GM12892 (cell line): ENCODE measurements at regions not wholly inside any gene's neighbourhood (a gene's known extent, or its start where the extent isn't known, plus 50 kb on each side); places are given as distances from the start of the nearest gene placed in this dataset.
"Not testable (repeated sequence)": the region's sequence is repeated elsewhere in the genome, so short reads cannot be mapped to it uniquely, and the experiment has no call there.

Experiments
- DNase-seq: peaks from one replicate; pipeline ENCODE4 v3.0.0; 2011; ENCODE audit not compliant: insufficient read length
- FAIRE-seq: peaks from 2 replicates; lab custom pipeline; 2011; peaks lifted over from hg19 to GRCh38; lab: Jason Lieb, UNC
- POLR2A ChIP-seq: IDR thresholded peaks from 2 replicates; pipeline ENCODE4 v1.6.1; 2011; ENCODE audit warnings: low read depth, low read length, control low read depth
- POLR2AphosphoS5 ChIP-seq: IDR thresholded peaks from 2 replicates; pipeline ENCODE4 v1.6.1; 2011; ENCODE audit warnings: low read depth, low read length, control low read depth
- TAF1 ChIP-seq: IDR thresholded peaks from 2 replicates; pipeline ENCODE4 v1.6.1; 2011; ENCODE audit warnings: low read depth, mild to moderate bottlenecking, control low read depth, low read length, borderline replicate concordance

DNA sequence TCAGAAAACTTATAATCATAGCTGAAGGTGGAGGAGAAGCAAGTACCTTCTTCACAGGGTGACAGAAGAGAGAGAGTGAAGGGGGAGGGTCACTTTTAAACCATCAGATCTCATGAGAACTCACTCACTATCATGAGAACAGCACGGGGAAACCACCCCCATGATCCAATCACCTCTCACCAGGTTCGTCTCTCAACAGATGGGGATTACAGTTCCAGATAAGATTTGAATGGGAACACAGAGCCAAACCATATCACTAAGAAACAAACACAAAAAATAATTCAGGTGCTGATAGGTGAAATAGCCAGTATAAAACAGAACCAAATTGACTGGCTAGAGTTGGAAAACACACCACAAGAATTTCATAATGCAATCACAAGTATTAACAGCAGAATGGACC lies 162.2 kb upstream of the TEKT4 start:
- DNase-seq, FAIRE-seq: not testable (repeated sequence)

DNA sequence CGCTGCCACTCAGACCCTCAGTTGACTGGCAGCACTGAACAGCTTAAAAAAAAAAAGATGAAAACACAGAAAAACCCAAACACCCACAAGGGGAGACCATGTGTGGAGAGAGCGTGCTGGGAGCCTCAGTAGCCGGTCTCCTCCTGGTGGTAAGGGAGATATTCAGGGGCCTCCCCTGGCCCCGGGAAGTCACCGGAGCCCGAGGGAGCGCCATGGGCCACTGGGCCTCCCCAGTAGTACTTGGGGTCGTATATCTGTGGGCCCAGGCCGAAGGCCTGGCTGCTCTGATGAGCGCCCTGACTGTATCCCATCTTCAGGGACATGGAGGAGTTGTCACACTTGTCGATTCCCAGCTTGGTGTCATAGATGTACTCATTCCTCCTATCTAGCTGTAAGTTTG lies 145.7 kb upstream of the TEKT4 start:
- TF ChIP-seq TAF1 (no peak), POLR2AphosphoS5 (no peak), POLR2A (no peak)
- FAIRE-seq (no peak), DNase-seq (no peak)

DNA sequence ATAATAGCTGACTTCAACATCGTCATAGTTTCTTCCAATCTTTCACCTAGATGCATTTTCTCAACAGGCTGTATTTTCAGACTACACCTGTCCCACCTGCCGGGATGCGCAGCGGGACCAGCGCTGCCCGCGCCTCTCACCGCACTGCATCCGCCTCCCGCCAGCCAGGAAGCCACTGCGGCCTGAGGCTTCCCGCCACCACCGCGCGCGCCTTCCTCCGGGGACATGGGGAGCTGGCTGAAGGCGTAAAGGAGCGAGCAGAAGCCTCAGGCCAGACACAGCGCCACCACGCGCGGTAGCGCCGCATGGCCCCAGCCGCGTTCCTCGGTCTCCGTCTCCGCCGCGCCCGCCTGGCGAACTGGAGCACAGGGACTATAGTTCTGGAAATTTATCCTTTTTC lies 135.7 kb upstream of the TEKT4 start:
- not testable (repeated sequence) for DNase-seq, FAIRE-seq

- not testable (repeated sequence) for DNase-seq, FAIRE-seq
These were observed 134.1 kb upstream of the TEKT4 start for GRCh38 chr2:94737145-94737544.

- not testable (repeated sequence) for FAIRE-seq, DNase-seq
These were observed 133.4 kb upstream of the TEKT4 start for GRCh38 chr2:94737736-94738342.

- TF ChIP-seq POLR2A (no peak), POLR2AphosphoS5 (no peak), TAF1 (no peak)
- DNase-seq (no peak), FAIRE-seq (no peak)
These were observed 117.7 kb upstream of the TEKT4 start for GRCh38 chr2:94753466-94753998.

- DNase-seq (no peak), FAIRE-seq (no peak)
- TF ChIP-seq POLR2A, result no peak
- TF ChIP-seq POLR2AphosphoS5, result no peak
- TF ChIP-seq TAF1, result no peak
These were observed 112.7 kb upstream of the TEKT4 start for GRCh38 chr2:94758546-94758945.

DNA sequence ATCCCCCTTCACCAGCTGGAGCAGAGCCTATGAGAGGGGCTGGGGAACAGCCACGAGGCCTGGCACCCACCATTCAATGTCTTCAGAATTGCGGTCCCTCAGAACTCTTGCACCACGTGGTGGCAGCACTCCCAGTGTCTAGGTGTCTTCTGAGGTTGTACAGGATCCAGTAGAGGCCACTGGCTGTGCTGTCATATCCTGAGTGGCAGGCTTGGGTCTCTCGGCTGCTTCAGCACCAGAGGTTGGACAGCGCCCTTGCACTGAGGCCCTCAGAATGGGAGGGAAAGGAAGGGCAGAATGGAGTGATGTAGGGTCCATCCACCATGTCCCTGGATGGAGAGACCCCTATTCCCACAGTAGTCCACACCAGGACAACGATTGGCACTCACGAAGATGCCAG lies 112.0 kb upstream of the TEKT4 start:
- no peak for TF ChIP-seq TAF1
- TF ChIP-seq POLR2AphosphoS5, result no peak
- no peak for TF ChIP-seq POLR2A
- DNase-seq (no peak), FAIRE-seq (no peak)

DNA sequence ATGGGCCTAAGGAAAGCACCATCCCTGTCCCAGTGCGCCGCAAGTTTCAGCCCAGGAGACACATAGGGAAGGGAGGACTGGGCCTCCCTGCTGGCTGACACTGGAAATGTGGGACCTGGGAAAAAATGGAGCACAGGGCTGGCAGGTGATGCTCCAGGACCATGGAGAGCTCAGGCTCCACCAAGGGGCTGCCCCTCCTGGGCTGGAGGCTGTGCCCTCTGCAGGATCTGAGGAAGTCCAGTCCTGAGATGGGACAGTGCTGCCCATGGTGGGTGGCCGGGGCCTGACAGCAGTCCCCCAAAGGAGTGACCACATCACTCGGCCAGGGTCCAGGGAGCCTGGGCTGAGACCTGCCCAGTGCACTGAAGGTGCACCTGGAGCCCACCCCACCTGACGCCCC lies 108.6 kb upstream of the TEKT4 start:
- TF ChIP-seq TAF1 (no peak), POLR2AphosphoS5 (no peak), POLR2A (no peak)

GRCh38 chr2:94763318-94763717 lies 107.9 kb upstream of the TEKT4 start:
- no peak for TF ChIP-seq POLR2A
- TF ChIP-seq POLR2AphosphoS5, result no peak
- no peak for TF ChIP-seq TAF1
- FAIRE-seq (no peak), DNase-seq (no peak)

More for the DNA sequence above, 108.6 kb upstream of the TEKT4 start:
- DNase-seq (no peak), FAIRE-seq (no peak)

- FAIRE-seq, DNase-seq: not testable (repeated sequence)
These were observed 106.9 kb upstream of the TEKT4 start for GRCh38 chr2:94764331-94764730.

DNA sequence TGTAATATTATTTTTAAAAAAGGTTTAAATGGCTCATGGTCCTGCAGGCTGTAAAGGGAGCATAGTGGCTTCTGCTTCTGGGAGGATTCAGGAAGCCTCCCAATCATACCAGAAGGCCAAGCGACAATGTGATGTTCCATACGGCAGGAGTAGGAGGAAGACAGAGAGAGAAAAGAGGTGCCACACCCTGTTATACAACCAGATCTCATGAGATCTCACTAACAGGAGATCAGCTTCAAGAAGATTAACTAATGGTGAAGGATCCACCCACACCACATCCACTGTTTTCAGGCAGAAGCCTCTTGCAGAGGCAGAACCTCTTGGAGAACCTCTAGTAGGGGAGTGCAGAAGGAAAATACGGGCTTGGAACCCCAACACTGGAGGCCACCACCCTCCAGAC lies 103.9 kb upstream of the TEKT4 start:
- no peak for TF ChIP-seq POLR2A
- no peak for TF ChIP-seq POLR2AphosphoS5
- no peak for TF ChIP-seq TAF1
- DNase-seq (no peak), FAIRE-seq (no peak)

GRCh38 chr2:94769733-94770132 lies 101.5 kb upstream of the TEKT4 start:
- DNase-seq, result no peak
- TF ChIP-seq POLR2A (no peak), POLR2AphosphoS5 (no peak), TAF1 (no peak)
- FAIRE-seq, result no peak

DNA sequence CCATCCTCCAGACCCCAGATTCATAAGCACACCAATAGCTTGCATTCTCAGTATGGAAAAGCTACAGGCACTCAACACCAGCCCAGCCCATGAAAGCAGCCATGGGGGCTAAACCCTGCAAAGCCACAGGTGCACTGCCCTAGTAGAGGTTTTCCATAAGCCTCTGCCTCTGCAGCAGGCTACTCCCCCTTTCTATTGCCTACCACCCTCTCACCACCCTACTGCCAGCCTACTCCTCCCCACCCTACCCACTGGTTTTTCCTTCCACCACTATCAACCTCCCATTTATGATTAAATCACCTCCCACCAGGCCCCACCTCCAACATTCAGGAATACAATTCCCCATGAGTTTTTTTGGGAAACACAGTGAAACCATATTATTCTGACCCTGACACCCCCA lies 96.4 kb upstream of the TEKT4 start:
- DNase-seq (no peak), FAIRE-seq (no peak)
- TF ChIP-seq POLR2A (no peak), POLR2AphosphoS5 (no peak), TAF1 (no peak)
